Pancreas (tissue), 10 donors: ENCODE measurements at regions not wholly inside any gene's neighbourhood (a gene's known extent, or its start where the extent isn't known, plus 50 kb on each side); places are given as distances from the start of the nearest gene placed in this dataset.

Experiments used
- ATAC-seq, 4 donors: fragments of 200-7000 bp; cut with Tn5 transposase; one replicate each; pipeline versions ENCODE4 v1.8.0 to v1.9.1; 2020; ENCODE audit warnings: mild to moderate bottlenecking in 4 of 4, moderate library complexity in 4 of 4
- DNase-seq, 6 donors: peaks; one replicate each; pipeline ENCODE4 v3.0.0-alpha.2; 2020
- FAIRE-seq: peaks from 2 replicates; lab custom pipeline; 2012; peaks lifted over from hg19 to GRCh38; lab: Jason Lieb, UNC
- H3K27ac ChIP-seq, 4 donors: fragments of 200-600 bp; sonication (generic); 1 replicate in 3 of 4; 2 replicates in 1 of 4; pipeline versions ENCODE4 v1.5.0 to v1.8.0; 2020
- H3K27me3 ChIP-seq, 4 donors: fragments of 200-600 bp; one replicate each; pipeline ENCODE4 v1.8.0; 2021
- H3K36me3 ChIP-seq, 3 donors: fragments of 200-600 bp; sonication (generic) in 1 of 3; one replicate each; pipeline versions ENCODE4 v1.5.0 to v1.8.0; 2020 to 2021
- H3K4me1 ChIP-seq, 3 donors: fragments of 200-600 bp; one replicate each; pipeline ENCODE4 v1.8.0; 2021
- H3K4me3 ChIP-seq, 4 donors: fragments of 200-600 bp; sonication (generic) in 2 of 4; one replicate each; pipeline versions ENCODE4 v1.5.0 to v1.8.0; 2020 to 2021
- H3K9me3 ChIP-seq, 4 donors: fragments of 200-600 bp; one replicate each; pipeline ENCODE4 v1.8.0; 2021
- WGBS, 2 donors: extraction: QIAGEN DNeasy Blood & Tissue Kit; methylation state at CpG; one replicate each; pipeline ENCODE4 v1.1.7; 2013; 5-methylcytosine and 5-hydroxymethylcytosine counted together
- intact Hi-C, 3 donors: fragments of 100-400 bp; cut with DNase I; formaldehyde crosslinking; loops; one replicate each; pipeline versions ENCODE4 v1.11.1 to v1.14.2; 2022
- TF ChIP-seq, protein P1 (sequence below), 4 donors: fragments of 200-600 bp; sonication (generic) in 3 of 4; IDR thresholded peaks; one replicate each; pipeline versions ENCODE4 v1.5.0 to v1.8.0; 2021; ENCODE audit warnings: antibody characterized with exemption in 4 of 4
- donor health status: healthy with polysubstance abuse.
- donor health status: DM: no; HTN: no; CAD: no; lungs with moderate emphysema.
- donor health status: DM: no; HTN: no; CAD: no.
- donor health status: control.
- donor health status: control.
- donor health status: Bipolar disorder and iron deficiency.
- donor health status: DM: yes; HTN: yes; CAD: no.
- donor health status: DM: no; HTN: no; CAD: no.
- donor health status: DM: no; HTN: no; CAD: no.
- donor health status: DM: yes; HTN: yes; CAD: no.

DNA sequence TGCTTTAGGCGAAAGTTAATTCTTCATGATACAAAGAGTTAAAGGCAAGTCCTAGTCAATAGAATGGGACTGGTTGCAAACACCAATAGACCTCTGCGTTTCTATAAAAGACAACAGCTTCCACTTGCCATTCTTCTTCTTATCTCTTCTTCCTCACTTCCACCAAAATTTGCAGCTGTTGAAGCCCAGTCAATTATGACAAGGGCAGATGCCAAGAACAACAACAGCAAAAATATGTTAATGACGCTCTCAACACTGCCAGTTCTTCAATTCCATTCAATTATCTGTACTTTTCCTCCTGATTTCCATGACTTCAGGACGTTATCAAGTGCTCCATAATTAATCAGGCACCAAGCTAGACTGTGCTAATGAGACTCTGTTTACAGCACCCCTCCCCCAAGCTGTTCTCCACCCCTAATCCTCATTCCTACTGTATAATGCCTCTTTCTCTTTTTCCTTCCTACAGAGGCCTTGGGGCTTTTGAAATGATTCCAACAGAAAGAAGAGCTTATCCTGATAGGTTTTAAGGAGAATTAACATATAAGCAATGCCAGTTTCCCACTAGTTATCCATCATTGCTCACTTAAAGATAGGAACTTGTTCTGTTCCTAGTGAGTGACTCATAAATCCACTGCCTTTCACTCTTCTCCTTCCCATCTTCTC is 1160.5 kb downstream of the IGSF11 start:
- Histone ChIP-seq H3K27ac (no peak overlapping the region), H3K27me3 (no peaks in the 10 kb centered on the region), H3K36me3 (no peaks in the 10 kb centered on the region), H3K4me1 (peaks cover 0 to 19% (median 0%) of the 10 kb centered on the region in 3 donors), H3K4me3 (no peak overlapping the region), H3K9me3 (no peaks in the 10 kb centered on the region)
- intact Hi-C loops, result no loop called here
- ATAC-seq (no peak), FAIRE-seq (no peak), DNase-seq (no peak)
- TF ChIP-seq, protein P1, sequence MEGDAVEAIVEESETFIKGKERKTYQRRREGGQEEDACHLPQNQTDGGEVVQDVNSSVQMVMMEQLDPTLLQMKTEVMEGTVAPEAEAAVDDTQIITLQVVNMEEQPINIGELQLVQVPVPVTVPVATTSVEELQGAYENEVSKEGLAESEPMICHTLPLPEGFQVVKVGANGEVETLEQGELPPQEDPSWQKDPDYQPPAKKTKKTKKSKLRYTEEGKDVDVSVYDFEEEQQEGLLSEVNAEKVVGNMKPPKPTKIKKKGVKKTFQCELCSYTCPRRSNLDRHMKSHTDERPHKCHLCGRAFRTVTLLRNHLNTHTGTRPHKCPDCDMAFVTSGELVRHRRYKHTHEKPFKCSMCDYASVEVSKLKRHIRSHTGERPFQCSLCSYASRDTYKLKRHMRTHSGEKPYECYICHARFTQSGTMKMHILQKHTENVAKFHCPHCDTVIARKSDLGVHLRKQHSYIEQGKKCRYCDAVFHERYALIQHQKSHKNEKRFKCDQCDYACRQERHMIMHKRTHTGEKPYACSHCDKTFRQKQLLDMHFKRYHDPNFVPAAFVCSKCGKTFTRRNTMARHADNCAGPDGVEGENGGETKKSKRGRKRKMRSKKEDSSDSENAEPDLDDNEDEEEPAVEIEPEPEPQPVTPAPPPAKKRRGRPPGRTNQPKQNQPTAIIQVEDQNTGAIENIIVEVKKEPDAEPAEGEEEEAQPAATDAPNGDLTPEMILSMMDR (IDR thresholded peaks at IDR 0.05), result no peak
- WGBS, 2 donors, result 66 to 69% methylated on average over 4 of the region's 4 CpGs

DNA sequence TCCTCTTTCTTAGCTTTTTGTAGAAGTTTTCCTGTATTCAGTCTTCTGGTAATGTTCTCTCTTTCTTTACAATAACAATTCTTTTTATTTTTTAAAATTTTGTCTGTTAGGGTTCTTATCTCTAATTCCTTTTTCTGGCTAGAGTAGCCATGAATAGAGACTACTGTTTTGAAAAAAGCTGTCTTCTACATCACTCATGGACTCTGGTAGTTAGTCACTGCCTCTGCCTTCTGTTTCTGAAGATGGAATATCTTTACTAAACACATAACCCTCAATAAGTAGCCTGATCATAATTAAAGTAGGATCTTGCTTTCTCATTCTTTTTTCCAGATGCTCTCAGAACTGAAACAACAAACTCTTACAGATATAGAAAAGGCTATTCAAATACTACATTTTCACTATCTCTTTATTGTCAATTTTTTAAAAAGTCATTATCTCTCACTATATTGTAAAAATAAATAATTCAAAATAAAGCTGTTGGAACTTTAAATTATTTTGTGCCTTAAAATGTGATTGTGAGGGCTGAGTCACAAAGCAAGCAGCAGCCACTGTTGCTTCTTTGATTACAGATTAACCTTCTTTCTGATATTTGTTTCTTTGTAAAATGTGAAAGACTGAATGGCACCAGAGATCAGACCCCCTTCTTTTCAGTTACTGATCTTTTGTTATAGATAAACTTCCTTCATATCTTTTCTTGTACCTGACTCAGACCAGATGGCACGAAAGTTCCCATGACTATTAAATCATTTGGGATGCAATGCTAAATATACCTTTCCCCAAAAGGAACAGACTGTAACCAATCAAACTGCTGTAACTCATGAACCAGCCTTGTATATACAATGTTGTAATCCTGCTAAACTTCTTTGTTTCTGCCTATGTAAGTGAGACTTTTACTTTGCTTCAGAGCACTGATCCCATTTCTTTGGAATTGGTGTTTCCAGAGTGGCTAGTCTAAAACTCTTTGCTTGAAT is 1159.5 kb downstream of the IGSF11 start:
- DNase-seq, result no peak
- intact Hi-C loops, result no loop called here
- peak overlapping the region in 1 of 4 donors; percentile 31 for H3K27ac ChIP-seq
- H3K4me3 ChIP-seq, result no peak overlapping the region
- no peak for FAIRE-seq
- H3K36me3 ChIP-seq, result no peaks in the 10 kb centered on the region
- peaks cover 0 to 19% (median 0%) of the 10 kb centered on the region in 3 donors for H3K4me1 ChIP-seq
- ATAC-seq, result peak in 3 of 4 donors; percentile 59 to 80 (median 67)
- 34 to 42% methylated on average over 1 of the region's 1 CpG for WGBS, 2 donors
- TF ChIP-seq, protein P1 (IDR thresholded peaks at IDR 0.05), result no peak
- no peaks in the 10 kb centered on the region for H3K27me3 ChIP-seq
- H3K9me3 ChIP-seq, result no peaks in the 10 kb centered on the region

DNA sequence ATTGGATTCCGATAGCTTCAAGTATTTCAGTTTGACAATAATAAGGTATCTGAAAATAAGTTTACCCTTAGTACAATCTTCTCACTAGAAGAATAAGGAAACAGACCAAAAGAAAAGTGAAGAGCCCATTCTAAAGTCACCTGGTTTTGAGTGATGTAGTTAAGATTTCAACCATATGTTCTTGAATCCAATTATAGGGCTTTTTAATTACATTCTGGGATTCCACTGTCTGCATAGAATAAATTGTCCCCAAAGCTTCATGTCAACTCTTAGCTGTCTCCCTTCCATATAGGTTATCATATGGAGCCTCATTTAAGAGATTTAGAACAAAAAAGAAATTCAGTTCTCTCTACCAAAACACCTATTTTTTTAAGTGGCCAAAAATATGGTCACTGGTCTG is 1158.8 kb downstream of the IGSF11 start:
- Histone ChIP-seq H3K4me1 (peaks cover 0 to 19% (median 0%) of the 10 kb centered on the region in 3 donors), H3K36me3 (no peaks in the 10 kb centered on the region), H3K27me3 (no peaks in the 10 kb centered on the region), H3K9me3 (no peaks in the 10 kb centered on the region), H3K4me3 (no peak overlapping the region), H3K27ac (peak overlapping the region in 1 of 4 donors; percentile 31)
- ATAC-seq (no peak), FAIRE-seq (no peak), DNase-seq (no peak)
- intact Hi-C loops, result no loop called here
- 86 to 93% methylated on average over 1 of the region's 1 CpG for WGBS, 2 donors
- TF ChIP-seq, protein P1 (IDR thresholded peaks at IDR 0.05), result no peak

DNA sequence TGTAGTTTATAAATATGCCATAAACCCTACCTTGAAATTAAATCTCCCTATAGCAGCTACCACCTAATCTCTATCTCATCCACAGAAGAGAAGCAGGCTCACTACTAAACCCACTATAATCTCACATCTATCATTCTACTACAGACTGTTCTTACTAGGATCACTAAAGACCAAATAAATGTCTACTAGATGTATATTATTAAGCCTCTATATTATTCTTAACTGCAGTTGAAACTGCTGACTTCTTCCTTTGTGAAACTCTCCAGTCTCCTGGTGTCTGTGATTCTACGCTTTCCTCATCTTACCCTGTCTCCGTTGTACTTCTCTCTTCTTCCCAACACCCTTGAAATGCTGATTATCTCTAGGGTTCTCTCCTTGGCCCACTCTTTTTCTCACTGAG is 1154.0 kb downstream of the IGSF11 start:
- Histone ChIP-seq H3K27me3 (no peaks in the 10 kb centered on the region), H3K4me3 (no peak overlapping the region), H3K4me1 (peaks cover 0 to 3% (median 0%) of the 10 kb centered on the region in 3 donors), H3K9me3 (no peaks in the 10 kb centered on the region), H3K36me3 (no peaks in the 10 kb centered on the region), H3K27ac (no peak overlapping the region)
- TF ChIP-seq, protein P1 (IDR thresholded peaks at IDR 0.05), result no peak
- WGBS, 2 donors, result 82 to 83% methylated on average over 2 of the region's 2 CpGs
- FAIRE-seq (no peak), ATAC-seq (no peak), DNase-seq (no peak)
- intact Hi-C loops, result no loop called here
